ENCODE measurements at regions not wholly inside any gene's neighbourhood (a gene's known extent, or its start where the extent isn't known, plus 50 kb on each side); places are given as distances from the start of the nearest gene placed in this dataset.

GRCh38 chr9:78133751-78134150 lies 102.1 kb upstream of the CEP78 start:
- DNase-seq (ENCODE audit: low read depth): no peak
- H3K4me3 ChIP-seq (ENCODE audit: low read depth, low read length): no peak overlapping the region
- TF ChIP-seq CTCF (IDR thresholded peaks at IDR 0.05; ENCODE audit: low read depth, low read length, missing control alignments): no peak

DNA sequence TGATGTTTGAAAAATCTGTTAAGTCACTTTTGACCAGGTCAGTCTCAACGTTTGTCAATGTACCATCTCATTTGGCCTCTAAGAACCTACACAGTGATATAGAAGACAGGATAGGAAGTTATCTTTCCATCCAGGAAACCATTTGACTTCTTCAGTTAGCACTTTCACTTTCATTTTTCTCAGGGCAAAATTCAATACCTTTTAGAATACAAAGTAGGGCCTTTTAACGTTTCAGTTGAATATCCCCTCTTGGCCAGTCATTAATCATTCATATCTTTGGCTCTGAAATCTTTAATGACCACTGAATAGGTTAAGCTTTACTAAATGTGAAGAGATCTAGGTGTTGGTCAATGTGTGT lies 101.1 kb upstream of the GNAQ start:
- DNase-seq (ENCODE audit: low read depth): no peak
- no peak for TF ChIP-seq CTCF (IDR thresholded peaks at IDR 0.05; ENCODE audit: low read depth, low read length, missing control alignments)
- H3K4me3 ChIP-seq (ENCODE audit: low read depth, low read length): no peak overlapping the region

DNA sequence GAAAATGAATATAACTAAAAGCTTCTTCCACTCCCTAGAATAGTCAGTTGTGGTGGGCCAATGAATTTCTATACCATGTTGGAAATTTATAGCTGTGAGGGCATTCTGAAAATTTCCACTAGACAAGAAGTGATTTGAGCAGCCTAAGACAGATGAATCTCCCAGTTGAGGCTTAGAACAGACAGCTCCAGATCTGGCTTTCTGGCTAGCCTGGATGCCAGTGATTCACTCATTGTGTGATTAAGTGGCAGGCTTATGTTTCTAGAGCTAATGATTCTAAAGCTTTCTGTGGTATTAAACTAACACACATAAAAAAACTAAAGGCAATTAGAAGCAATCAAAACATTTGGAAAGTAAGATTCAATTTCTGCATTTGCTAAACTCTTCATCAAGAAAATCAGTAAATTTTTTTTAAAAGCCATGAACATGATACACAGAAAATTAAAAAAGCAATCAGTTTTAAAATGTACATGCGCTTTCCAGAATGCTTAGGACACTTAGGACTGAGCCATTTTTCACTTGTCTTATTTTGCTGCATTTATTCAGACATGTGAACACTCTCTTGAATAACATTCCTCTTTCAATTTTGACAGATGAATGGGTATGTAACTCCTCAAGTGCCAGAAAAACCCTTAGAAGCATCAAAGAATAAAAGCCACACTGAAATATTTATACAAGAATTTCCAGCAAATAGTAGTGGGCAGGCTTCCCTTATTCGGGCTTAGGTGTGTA lies 100.5 kb upstream of the GNAQ start:
- no peak overlapping the region for H3K4me3 ChIP-seq (ENCODE audit: low read depth, low read length)
- no peak for TF ChIP-seq CTCF (IDR thresholded peaks at IDR 0.05; ENCODE audit: low read depth, low read length, missing control alignments)
- DNase-seq (ENCODE audit: low read depth): no peak

GRCh38 chr9:78130853-78131252 lies 99.2 kb upstream of the GNAQ start:
- no peak for DNase-seq (ENCODE audit: low read depth)
- H3K4me3 ChIP-seq (ENCODE audit: low read depth, low read length): no peak overlapping the region
- TF ChIP-seq CTCF (IDR thresholded peaks at IDR 0.05; ENCODE audit: low read depth, low read length, missing control alignments): no peak

DNA sequence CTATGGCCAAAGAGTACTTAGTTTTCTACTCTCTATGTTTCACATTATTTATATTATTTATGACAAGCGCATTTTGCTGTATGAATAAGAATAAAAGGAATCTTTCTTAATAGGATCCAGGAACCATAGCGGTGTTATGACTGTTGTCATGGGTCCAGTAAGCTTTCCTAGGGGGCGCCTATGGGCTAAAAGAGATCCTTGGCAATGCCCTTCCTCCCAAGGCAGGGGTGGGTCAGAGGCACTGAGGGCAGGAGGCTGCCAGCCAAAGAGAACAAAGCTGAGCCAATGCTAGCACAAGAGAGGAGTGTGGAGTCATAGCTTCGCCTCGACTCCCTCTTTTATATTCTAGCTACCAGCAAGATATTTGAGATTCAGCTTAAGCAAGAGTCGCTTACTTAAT lies 98.4 kb upstream of the GNAQ start:
- no peak overlapping the region for H3K4me3 ChIP-seq (ENCODE audit: low read depth, low read length)
- TF ChIP-seq CTCF (IDR thresholded peaks at IDR 0.05; ENCODE audit: low read depth, low read length, missing control alignments): no peak
- no peak for DNase-seq (ENCODE audit: low read depth)

GRCh38 chr9:78127279-78128225 lies 95.9 kb upstream of the GNAQ start:
- TF ChIP-seq CTCF (IDR thresholded peaks at IDR 0.05; ENCODE audit: low read depth, low read length, missing control alignments): no peak
- no peak overlapping the region for H3K4me3 ChIP-seq (ENCODE audit: low read depth, low read length)
- no peak for DNase-seq (ENCODE audit: low read depth)

All from GM12864 (cell line).